Epithelial cell of proximal tubule (primary cell): ENCODE measurements at regions not wholly inside any gene's neighbourhood (a gene's known extent, or its start where the extent isn't known, plus 50 kb on each side); places are given as distances from the start of the nearest gene placed in this dataset.

Experiments
- DNase-seq: peaks from one replicate; pipeline ENCODE4 v3.0.0-alpha.2; 2011; ENCODE audit warnings: low read depth
- H3K4me3 ChIP-seq: 2 replicates; pipeline ENCODE4 v1.5.1; 2011; ENCODE audit warnings: low read depth, mild to moderate bottlenecking, low read length
- TF ChIP-seq, protein P1 (sequence below): conservative IDR thresholded peaks from 2 replicates; pipeline ENCODE4 v1.5.1; 2012; ENCODE audit warnings: low read depth, mild to moderate bottlenecking, low read length

DNA sequence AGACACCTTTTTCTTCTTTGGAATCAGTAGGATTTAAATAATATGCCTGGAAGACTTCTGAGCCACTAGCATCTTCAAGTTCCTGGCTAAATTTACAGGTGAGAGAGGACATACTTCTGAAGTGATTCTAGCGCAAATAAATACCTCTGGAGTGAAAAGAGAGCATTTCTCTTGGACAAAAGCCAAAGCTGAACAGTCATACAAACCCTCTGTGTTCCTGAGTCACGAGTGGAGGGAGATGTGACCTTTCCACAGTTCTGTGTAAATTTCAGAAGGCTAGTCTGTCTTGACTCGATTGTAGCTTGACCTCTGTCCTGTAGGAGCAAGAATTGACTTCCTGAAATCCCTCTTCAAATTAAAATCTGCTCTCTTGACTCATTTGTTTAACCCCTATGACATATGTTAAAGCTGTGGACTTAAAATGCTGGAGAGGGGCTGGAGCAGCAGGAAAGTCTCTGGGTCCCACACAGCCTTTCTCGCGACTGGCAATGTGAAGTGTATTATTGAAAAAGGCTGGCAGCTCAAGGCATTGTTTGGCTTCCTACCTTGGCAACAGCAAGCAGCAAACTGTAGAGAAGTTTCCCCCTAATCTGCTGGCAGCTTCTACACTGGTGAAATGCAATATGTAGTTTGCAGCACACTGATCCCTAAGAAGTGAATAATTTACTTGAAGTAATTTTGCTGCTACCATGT lies 79.6 kb upstream of the GCFC2 start:
- no peak for DNase-seq
- TF ChIP-seq, protein P1, sequence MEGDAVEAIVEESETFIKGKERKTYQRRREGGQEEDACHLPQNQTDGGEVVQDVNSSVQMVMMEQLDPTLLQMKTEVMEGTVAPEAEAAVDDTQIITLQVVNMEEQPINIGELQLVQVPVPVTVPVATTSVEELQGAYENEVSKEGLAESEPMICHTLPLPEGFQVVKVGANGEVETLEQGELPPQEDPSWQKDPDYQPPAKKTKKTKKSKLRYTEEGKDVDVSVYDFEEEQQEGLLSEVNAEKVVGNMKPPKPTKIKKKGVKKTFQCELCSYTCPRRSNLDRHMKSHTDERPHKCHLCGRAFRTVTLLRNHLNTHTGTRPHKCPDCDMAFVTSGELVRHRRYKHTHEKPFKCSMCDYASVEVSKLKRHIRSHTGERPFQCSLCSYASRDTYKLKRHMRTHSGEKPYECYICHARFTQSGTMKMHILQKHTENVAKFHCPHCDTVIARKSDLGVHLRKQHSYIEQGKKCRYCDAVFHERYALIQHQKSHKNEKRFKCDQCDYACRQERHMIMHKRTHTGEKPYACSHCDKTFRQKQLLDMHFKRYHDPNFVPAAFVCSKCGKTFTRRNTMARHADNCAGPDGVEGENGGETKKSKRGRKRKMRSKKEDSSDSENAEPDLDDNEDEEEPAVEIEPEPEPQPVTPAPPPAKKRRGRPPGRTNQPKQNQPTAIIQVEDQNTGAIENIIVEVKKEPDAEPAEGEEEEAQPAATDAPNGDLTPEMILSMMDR, result no peak

DNA sequence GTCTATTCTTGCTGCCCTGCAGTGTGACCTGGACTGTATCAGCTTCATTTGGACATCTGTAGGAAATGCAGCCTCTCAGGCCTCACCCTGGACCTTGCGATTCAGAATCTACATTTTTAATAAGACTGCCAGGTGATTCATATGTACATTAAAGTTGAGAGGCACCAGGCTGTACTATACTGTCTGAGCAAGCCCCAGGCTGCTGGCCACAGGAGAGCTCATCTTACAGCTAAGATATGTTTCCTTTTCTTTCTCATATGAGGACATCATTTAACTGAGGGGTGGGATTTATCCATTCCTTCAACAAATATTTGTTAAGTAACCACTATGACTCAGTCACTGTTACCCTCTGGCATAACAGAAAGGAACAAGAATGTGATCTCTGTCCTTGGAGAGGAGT lies 78.2 kb upstream of the GCFC2 start:
- TF ChIP-seq, protein P1, result no peak
- H3K4me3 ChIP-seq, result no peak overlapping the region
- no peak for DNase-seq

More for the DNA sequence above, 79.6 kb upstream of the GCFC2 start:
- no peak overlapping the region for H3K4me3 ChIP-seq

DNA sequence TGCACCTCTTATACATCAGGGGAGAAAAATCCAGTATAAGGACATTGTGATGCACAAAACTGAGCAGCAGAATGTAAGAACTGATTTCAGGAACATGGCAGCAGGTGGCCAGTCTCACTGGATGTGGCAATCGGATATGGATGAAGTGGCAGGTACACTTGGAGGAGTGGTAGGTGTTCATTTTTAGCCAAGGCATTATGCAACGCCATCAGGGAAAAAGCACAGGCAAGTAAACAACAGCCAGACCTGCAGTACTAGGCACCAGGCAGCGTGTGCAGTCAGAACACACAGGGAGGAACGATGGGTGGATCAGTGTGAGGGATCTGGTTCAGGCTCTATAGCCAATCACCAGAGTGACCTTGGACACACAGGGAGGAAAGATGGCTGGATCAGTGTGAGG lies 77.4 kb upstream of the GCFC2 start:
- no peak overlapping the region for H3K4me3 ChIP-seq
- TF ChIP-seq, protein P1, result no peak
- DNase-seq, result no peak

DNA sequence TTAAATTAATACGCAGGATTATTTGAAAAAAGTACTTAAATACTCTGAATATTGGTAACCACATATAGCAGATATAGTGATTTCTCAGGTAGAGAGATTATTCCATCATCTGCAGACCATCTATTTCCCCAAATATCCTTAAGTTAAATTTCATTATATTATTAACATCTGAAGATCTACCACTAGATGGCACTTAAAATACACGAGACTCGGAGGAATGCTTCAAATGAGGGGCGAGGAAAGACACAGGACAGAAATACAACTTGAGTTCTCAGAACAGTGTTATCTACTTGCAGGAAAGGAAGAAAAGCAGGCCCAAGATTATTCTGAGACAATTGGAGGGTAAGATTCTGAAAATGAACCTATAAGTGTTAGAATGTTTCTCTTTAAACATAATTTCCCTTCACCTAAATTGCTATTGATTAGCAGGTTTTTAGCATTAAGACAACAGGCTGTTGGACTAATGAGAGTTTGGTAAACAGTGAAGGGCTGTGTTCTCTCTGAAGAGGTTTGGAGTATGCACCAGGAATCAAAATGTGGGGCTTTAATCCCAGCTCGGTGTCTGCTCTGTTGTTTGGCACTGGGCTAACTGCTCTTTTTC lies 76.9 kb upstream of the GCFC2 start:
- no peak overlapping the region for H3K4me3 ChIP-seq
- TF ChIP-seq, protein P1, result peak; percentile 60
- DNase-seq, result no peak

DNA sequence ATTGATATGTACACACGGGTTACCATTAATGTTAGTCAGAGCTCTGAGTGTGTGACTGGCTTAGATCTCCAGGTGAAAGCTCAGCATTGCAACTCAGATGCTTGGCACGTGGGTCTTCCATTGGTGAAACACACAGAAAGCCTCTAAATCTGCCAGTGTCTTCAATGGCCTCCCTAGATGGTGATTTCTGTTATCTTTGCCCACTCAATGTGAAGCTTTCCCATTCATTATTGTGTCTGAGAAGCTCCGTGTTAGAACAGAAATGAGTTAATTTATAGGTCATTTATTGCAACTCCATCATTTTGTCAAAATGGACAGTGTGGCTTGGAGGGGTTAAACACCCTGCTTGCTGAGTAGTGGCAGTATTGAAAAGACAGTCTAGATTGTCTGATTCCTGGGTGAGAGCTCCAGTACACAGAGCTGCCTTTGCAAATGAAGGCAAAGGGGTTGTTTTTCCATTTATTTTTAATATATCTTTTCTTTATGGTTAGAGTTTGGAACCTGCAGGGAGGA lies 64.7 kb upstream of the GCFC2 start:
- no peak overlapping the region for H3K4me3 ChIP-seq
- TF ChIP-seq, protein P1, result no peak
- no peak for DNase-seq

DNA sequence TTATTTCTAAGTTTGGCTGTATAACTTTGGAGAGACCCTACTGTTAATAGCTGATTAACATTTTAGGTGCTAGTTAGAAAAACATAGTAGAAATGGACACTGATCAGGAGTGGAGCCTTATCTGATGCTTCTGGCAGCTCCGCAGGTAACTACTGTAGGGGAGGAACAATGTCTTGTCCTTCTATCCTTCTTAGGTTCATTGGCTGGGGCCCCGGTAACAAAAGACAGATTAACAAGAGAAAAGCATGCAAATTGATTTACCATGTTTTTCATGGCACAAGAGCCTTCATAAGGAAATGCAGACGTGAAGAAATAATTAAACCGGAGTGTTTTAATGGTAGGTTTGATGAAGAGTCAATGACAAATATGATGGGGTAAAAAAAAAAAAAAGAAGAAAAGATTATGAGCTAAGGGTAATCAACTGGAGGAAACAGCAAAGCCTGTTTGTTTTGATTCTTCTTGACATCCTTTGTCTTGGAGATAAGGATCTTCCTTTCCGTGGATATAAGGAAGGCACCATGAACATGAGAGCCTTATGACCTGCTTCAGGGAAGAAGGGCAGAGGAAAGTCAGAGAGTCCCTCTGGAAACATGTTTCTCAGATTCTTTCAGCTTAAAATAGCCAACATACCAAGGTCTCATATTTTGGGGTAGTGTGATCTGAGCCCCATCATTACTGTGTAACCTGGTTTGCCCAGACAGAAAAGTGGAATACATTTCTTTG lies 62.4 kb upstream of the GCFC2 start:
- H3K4me3 ChIP-seq, result no peak overlapping the region
- TF ChIP-seq, protein P1, result no peak
- no peak for DNase-seq
